Renal cortical epithelial cell (primary cell): ENCODE measurements at regions not wholly inside any gene's neighbourhood (a gene's known extent, or its start where the extent isn't known, plus 50 kb on each side); places are given as distances from the start of the nearest gene placed in this dataset.
A peak's percentile ranks its signal among the peaks of the same experiment; 100 is the strongest.

ENCODE experiments used
- DNase-seq: peaks from one replicate; pipeline ENCODE4 v3.0.0-alpha.2; 2011; ENCODE audit warnings: low read depth

DNA sequence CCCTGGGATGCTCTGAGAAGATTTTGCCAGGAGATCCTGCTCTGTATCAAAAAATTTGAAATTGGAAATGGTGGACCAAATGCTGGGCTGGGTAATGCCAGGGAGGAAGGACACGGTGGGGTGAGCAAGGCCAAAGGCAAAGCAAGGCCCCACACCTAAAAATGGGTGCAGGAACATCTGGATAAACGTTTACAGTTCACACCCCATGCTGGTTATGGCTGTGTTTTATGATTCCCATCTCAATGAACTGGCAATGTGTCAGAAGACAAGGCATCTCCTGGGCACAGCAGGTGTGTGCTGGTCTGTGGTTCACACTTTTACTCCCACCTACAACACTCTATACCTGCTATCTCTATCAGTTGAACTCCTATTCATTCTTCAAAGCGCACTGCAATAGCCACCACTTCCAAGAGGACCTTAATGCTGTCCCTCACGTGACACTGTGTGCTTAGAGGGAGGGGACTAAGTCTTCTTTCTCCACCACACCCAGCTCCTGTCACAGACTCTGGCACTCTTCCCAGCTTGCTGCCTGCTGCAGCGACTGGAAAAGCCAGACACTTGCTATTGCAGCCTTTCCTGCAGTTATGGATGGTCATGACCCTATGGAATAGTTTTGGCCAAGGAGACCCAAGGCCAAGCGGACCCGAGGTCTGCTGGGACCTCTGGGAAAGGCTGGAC lies 277.5 kb downstream of the CTTN start:
- no peak for DNase-seq

DNA sequence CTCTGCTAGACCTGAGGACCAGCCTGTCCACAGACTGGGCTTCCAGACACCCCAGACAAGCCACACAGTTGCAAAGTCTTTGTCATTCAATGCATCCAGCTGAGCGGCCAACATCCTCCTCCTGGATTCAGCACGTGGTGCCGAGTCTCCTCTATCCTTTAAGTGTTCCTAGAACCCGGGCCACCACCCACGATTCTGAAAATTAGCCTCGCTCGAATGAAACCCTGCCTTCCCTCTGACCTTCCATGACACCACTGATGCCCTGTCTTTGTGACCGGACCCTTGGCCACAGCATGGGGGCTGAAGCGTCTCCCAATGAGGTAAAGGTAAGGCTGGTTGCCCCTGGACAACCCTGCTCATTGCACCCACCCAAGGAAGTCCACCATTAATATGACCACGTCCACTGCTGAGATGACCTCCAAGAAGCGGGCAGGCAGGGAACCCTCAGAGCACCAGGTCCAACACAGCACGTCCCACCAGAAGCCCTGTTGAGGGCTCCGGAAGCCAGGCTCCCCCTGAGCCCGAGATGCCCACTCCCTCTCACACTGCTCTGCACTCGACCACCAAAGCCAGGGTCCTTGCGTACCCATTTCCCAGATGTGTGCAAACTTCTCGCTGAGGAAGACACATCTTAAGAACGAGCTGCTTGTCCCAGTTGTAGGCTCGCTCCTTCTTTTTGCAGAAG lies 279.0 kb downstream of the CTTN start:
- DNase-seq: no peak

DNA sequence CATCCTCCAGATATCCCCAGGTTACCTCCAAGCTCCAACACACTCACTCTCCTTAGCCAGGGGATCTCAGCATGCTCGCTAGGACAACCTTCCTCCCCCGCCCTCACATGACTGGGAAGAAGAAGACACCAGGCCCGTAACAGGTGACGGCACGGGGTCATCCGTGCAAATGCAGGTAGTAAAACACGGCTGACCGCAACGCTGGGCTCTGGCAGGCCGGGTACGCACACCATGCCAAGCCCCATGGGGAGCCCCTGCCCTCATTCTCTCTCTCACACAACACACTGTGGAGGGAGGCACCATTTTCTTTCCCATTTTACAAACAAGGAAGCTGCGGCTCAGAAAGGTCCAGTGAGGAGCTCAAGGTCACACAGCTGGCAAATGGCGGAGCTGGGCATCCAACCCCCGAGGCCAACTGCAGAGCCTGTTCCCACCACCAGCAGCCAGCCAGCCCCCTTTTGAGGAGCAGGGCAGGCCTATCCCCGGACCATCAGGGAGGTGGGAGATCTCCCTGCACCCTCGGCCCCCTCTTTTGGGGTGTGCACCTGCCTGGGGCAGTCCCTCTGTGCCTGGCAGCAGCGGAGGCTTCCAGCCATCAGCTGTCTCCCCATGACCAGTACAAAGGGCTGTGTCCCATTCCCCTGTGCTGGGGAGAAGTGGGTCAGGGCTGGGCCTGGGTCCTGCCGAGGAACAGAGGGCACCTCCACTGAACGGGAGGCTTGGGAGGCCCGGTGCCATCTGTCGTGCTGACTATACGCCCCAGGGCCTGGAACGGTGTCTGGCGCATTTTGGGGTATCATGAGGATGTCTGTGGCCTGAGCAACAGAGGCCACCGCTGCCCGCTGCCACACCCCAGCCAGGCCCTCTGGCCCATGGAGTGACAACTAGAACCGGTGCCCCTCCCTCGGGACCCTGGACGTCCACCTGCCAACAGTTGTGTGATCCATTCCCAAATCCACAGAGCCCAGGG lies 280.9 kb downstream of the CTTN start:
- no peak for DNase-seq

DNA sequence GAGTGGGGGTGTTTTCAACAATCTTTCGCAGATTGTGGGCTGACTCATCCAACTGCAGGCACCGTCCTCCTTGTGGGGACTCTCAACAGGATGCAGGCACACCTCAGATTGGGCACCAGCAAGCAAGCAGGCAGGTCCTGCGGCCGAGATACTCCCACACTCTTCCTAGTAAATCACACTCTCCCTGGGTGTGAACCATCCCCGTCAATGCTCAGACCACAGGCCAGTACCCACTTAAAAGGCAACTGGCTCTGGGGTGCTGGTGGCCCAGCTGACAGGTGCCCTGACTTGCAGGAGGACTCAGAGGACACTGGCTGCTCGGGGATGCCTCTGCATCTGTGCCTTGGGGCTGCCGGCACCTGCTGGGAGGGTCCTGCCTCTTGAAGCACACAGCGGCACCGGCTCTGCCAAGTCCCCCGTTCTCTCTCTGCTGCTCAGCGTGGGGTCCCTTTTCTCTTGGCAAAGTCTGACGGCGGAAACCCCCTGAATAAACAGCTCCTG lies 282.5 kb downstream of the CTTN start:
- no peak for DNase-seq

DNA sequence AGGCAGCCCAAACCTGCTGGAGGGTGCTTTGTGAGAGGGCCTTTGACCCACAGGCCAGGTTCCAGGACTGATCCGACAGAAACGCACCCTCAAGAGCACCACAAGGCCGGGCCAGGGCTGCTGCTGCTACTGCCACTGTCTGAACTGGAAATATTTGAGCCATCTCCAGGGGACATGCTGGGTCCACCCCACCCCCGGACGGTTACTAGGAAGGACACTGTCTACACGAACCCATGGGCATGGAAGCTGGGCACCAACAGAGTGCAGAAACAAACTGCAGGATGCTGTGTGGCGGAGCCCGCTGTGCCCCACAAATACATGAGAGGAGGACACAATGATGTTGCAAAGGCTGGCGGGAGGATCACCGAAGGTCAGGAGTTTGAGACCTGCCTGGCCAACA lies 283.7 kb downstream of the CTTN start:
- no peak for DNase-seq

DNA sequence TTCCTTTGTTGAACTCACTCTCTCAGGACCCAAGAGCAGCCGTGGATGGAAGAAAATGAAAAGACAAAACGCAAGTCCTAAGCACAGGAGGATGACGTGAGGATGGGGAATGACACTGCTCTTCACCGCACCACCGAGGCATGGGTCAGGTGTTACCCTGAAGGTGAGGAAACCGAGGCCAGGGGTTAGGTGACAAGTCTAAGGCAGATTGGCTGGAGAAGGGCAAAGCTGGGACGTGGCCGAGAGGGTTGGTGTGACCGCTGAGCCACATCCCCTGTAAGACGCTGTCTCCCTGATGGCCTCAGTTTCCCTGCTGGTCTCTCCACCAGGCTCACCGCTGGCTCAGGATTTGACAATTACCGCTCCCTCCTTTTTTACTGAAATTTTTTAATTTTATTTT lies 284.4 kb downstream of the CTTN start:
- DNase-seq: no peak

DNA sequence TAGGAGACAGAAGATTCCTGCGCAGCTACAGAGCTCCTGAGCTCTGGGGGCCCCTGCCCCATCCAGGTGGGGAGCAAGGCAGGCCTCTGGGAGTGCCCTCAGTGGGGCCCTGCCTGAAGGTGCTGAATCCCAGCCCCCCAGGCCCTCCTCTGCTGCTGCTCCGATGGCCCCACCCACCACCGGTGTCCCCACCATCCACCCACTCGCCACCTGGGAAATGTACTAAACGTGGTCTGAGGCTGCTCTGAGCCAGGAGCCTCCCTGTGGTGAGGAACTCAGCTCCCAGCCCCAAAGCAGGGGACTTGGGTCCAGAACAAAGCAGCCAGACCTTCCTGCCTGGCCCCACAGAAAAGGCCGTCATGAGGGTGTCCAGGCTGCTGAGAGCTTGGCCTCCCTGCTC lies 289.4 kb downstream of the CTTN start:
- no peak for DNase-seq

DNA sequence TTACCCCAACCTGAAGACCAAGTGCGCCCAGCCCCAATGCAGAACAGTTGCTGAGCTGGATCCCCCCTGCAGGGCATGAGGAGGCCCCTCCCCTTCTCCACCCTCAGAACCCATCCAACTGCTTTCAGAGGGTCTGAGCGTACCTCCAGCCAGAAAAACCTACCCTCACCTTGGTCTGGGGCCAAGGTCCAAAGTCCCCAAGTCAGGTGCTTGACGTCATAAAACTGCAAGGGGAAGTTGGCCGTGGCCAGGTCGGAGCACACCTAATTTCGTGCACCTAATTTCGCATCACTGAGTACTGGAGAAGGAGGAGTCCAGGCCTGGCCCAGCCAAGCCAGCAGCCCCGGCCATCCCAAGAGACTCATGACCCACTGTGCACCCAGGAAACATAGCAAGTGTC lies 289.8 kb downstream of the CTTN start:
- DNase-seq: no peak

DNA sequence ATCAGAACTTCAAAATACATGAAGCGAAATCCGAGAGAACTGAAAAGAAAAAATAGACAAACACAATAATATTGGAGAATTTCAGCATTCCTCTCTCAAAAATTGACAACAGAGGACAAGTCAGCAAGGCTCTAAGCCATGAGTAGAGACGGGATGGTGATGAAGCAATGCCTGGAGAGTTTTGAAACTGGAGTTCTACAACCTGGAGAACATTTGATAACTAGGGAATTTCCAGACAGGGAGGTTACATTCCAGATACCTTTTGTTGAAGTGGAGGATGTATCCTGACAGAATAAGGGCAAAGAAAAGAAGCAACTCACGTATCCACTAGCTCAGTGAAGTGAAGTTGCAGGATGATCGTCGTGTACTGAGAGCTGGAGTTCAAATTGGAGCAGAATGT lies 291.4 kb downstream of the CTTN start:
- no peak for DNase-seq

DNA sequence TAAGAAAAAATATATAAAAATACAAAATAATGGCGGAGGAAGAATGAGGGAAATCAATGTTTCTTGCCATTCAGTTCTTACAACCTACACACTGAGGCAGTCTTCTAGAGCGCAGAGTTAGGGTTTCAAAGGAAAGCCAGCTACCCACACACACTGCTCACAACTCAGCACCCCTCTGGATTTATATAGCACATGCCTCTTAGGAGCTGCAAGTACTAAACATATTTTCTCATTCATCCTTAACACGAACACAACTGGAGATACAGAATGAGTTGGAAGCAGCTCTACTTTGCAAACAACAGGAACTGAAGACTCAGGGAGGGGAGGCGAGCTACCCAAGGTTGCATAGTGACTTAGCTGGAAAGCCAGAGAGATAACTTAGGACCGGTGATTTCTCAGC lies 293.8 kb downstream of the CTTN start:
- no peak for DNase-seq

DNA sequence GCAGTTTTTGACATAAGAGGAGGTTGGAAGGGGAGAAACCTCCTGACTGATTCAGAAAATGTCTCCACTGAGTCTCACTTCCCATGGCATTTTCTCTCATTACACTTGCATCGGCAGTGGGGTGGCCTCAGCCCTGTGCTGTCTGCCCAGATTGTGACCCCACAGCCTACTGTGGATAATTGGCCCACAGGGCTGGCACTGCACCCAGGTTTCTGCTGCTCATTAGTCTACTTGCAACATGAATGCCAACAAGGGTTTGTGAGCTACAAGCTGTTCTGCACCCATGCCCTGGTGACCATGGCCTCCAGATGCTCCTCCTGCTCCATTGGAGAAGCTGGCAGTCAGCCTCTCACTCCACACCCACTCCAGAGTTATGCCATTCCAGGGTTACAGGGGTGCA lies 296.0 kb downstream of the CTTN start:
- DNase-seq: no peak

DNA sequence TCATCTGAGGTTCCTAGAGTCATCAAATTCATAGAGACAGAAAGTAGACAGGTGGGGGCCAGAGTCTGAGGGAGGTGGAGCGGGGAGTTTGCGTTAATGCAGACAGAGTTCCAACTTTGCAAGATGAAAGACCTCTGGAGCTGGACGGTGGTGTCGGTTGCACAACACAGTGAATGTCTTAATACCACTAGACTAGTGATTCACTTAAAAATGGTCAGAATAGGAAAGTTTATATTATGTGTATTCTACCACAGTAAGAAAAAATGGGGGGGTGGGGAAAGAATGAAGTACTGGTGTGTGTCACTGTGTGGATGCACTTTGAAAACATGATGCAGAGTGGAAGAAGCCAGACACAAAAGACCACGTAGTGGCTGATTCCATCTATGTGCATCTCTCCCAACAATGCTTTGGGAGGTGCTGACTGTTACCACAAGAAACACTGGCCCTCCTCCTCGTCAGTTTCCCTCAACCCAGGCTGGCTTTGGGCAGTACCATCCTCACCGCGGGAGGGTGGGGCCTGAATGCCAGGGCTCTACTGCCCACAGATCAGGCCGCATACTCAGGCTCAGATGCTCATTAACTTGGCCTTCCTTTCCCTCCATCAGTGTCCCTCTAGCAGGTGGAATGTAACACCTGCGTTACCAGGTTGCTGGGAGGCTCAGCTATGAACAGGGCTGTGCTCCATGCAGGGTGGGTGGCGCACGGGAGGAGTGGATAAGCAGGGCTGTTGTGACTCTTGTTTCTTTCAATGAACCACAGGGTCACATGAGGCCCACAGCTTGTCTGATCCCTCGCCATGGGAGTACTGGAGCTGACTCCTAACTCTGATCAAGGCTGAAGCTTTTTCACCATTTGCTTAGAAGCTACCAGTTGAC lies 297.0 kb downstream of the CTTN start:
- DNase-seq: no peak

DNA sequence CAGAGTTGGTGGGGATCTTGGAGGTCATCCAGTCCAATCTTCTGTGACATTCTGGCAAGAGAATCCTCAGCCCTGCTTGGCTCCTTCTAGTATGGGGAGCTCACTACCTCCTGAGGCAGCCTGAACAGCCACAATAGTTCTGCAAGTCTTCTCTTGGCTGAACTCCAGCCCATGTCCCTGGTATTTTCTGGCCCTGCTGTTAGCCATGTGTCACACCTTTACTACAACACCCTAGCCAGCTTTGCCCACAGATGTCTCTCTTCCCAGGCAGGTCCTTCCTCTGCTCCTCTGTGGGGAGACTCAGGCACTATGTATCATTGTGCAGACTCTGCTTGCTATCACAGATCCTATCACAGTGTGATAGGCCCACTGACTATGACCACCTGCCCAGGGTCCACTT lies 297.7 kb downstream of the CTTN start:
- DNase-seq: no peak

DNA sequence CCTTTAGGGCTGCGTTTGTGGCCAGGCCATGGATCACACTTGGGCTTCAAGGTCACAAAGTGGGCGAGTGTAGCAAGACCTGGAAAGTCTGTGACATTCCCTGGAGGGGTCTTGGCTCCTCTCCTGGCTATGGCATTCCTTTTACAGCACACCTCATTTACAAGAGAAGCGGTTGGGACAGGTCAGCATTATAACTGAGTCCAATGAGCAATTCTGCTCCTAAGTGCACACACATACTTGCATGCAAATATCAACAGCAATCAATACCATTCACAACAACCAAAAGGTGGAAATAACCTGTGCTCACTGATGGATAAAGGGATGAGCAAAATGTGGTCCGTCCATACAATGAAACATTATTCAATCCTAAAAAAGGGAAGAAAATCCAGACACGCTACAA lies 298.2 kb downstream of the CTTN start:
- no peak for DNase-seq

DNA sequence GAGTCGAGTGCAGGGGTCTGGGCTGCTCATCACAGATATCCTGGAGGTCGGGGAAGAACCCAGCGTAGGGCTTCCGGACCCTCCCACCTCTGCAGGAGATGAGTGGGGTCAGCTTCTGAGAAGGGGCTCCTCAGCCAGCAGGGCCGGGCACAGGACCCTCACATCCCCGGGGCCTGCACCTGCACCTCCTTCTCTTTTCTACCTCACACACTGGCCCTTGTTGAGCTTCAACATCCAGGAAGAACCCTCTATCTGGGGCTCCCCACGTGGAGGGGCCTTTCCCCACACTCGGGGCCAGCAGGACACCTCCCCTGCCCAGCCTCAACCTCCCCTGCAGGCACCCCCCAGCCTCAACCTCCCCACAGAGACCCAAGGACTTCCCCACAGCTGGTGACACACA lies 299.4 kb downstream of the CTTN start:
- DNase-seq: no peak

DNA sequence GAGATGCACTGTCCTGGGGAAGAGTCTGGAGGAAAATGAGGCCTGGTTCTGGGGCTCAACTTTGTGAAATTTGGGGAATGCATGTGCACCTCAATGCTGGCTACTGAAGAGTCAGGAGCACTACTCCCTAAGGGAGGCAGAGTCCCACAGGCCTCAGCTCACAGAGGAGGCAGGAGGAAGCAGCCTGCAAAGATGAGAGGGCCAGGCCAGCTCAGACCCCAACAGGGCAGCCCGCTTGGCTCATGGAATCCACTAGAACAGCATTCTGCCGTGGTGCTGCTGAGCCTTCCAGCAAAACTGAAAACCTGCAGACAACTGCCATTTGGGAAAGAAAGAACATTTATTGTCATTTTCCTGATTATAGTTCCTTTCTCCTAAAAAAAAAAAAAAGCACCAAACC lies 300.5 kb downstream of the CTTN start:
- no peak for DNase-seq

DNA sequence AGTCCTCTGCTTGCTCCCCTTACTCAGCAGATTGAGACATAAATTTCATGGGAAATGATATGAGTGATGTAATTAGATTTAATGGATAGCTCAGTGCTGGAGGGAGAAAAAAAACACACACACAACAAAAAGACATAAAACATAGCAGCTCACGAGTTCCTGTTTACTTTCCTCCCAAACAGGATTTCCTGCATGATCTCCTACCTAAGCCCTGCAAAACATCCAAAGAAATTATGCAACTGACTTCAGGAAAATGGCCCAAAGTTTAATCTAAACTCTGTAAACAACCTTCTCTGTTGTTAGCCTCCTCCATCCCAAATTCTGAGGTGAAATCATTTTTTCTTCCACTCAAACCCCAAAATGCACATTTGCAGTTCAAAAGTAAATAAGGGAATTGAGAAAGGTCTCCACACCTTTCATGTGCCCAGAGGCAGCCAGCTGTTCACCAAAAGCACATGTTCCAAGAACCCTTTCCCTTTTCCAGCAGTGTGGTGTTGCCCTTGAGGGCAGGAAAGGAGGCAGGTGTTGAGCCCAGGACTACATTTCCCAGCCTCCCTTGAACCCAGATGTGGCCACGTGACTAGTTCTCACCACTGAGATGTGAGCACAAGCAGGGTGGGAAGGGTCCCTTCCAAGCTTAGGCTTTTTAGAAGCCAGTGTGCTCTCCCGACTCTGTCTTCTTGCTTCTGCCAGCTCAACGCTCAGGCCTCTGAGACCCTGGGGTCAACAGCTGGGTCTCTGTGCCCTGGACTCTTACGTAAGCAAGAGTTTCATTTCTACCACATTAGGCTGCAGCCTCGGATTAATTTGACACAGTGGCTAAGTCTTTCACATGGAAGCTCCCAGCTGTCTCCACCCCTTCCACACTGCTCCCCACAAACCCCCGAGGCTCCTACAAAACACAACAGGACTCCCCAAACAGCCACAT lies 301.2 kb downstream of the CTTN start:
- DNase-seq: peak; percentile 21

DNA sequence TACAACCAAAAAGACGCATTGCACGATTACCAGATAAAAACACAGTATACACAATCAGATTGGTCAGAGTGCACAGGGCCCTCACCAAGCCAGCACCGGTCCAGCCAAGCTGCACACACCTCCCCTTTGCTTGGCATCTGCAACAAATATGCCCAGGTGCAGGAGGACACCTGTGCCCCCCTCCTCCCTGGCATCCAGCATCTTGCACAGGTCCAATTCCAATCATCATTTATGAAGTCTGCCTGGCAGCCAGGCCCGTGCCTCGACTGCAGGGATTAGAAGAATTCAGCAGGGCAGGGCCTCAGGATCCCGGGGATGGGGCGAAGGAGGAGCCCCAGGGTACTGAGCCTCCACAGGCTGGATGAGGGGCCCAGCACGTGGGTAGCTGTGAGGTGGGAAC lies 302.1 kb downstream of the CTTN start:
- no peak for DNase-seq

DNA sequence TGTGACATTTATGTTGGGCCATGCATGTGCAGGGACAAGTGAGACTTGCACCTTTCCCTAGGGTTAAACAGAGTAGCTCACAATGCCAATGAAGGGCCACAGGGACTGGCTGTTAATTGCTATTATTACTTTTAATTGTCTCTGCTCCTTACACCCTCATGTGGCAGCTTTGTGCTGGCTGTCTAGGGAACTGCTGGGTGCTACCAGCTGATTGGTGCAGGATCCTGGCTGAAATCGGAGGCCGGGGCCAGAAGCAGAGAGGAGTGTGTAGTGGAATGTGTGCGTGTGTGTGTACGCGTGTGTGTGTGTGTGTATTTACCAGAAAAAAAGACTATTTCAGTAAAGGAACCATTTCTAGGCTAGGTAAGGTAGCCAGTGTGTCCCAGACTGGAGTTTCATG lies 302.5 kb downstream of the CTTN start:
- no peak for DNase-seq

DNA sequence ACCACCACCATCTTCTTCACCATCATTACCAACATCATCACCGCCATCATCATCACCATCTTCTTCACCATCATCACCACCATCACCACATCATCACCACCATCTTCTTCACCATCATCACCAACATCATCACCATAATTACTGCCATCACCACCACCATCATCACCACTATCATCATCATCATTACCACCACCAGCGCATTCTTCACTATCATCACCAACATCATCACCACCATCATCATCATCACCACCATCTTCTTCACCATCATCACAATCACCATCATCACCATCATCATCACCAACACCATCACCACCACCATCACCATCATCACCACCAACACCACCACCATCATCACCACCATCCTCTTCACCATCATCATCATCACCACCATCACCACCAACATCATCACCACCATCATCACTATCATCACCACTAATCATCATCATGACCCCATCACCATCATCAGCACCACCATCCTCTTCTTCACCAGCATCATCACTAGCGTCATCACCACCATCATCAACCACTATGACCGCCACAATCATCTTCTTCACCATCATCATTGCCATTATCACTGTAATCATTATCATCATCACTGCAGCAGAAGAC lies 303.8 kb downstream of the CTTN start:
- DNase-seq: no peak
